Adrenal gland (tissue), 5 donors: ENCODE measurements at regions not wholly inside any gene's neighbourhood (a gene's known extent, or its start where the extent isn't known, plus 50 kb on each side); places are given as distances from the start of the nearest gene placed in this dataset.

Source experiments
- CTCF ChIP-seq, 6 experiments: fragments of 450-650 bp in 4 of 6; fragments of 200-600 bp in 2 of 6; sonication (generic) in 1 of 6; IDR thresholded peaks; 1 replicate in 5 of 6; 2 replicates in 1 of 6; pipeline versions ENCODE4 v1.5.1 to v1.8.0; 2016 to 2021; ENCODE audit warnings: antibody characterized with exemption in 6 of 6, mild to moderate bottlenecking in 2 of 6, moderate library complexity in 1 of 6
- POLR2A ChIP-seq, 2 donors: fragments of 450-650 bp; IDR thresholded peaks; one replicate each; pipeline ENCODE4 v1.6.1; 2017; ENCODE audit warnings: antibody characterized with exemption in 2 of 2, mild to moderate bottlenecking in 2 of 2, moderate library complexity in 1 of 2
- donor health status: DM: no; HTN: no; CAD: no.

- TF ChIP-seq CTCF (IDR thresholded peaks at IDR 0.05) (no peak), POLR2A (IDR thresholded peaks at IDR 0.05) (no peak)
Observed at GRCh38 chr3:26100176-26100575, 310.3 kb downstream of the OXSM start.
